ENCODE measurements at regions not wholly inside any gene's neighbourhood (a gene's known extent, or its start where the extent isn't known, plus 50 kb on each side); places are given as distances from the start of the nearest gene placed in this dataset.
A peak's percentile ranks its signal among the peaks of the same experiment; 100 is the strongest.

- no peak overlapping the region for H3K18ac ChIP-seq (ENCODE audit: low read length)
- H3K14ac ChIP-seq (ENCODE audit: low read length) = no peak overlapping the region
- H2AK5ac ChIP-seq (ENCODE audit: low read depth, low read length) = no peak overlapping the region
- no peak for DNase-seq (ENCODE audit: low spot score)
- H3K27me3 ChIP-seq (ENCODE audit: control insufficient read depth in 3 of 3, insufficient read depth in 3 of 3, low read depth in 1 of 3, low read length in 3 of 3) = no peaks in the 10 kb centered on the region
- no peak overlapping the region for H3K4ac ChIP-seq (ENCODE audit: low read length)
- no peak overlapping the region for H2BK120ac ChIP-seq (ENCODE audit: low read depth, low read length)
- H2BK5ac ChIP-seq (ENCODE audit: low read length) = no peak overlapping the region
- H2BK12ac ChIP-seq (ENCODE audit: low read length) = no peak overlapping the region
- H3K9ac ChIP-seq (ENCODE audit: low read depth, low read length, poor library complexity) = no peak overlapping the region
- H3K23ac ChIP-seq (ENCODE audit: low read depth, low read length, poor library complexity) = no peak overlapping the region
- H3K9me3 ChIP-seq (replicated peaks in 1 of 2; ENCODE audit: control insufficient read depth in 2 of 2, insufficient read depth in 1 of 2, low read depth in 1 of 2, low read length in 2 of 2) = no peaks in the 10 kb centered on the region
- H3K36me3 ChIP-seq (replicated peaks in 1 of 2; ENCODE audit: control insufficient read depth in 2 of 2, insufficient read depth in 2 of 2, low read length in 2 of 2) = no peaks in the 10 kb centered on the region
- H3K4me2 ChIP-seq (ENCODE audit: insufficient read depth, low read length, poor library complexity, severe bottlenecking) = no peak overlapping the region
- H3K4me1 ChIP-seq (ENCODE audit: control insufficient read depth in 2 of 2, insufficient read depth in 1 of 2, low read depth in 1 of 2, low read length in 2 of 2) = peaks cover 0 to 8% of the 10 kb centered on the region in 2 donors
- no peak overlapping the region for H4K8ac ChIP-seq (ENCODE audit: low read depth, low read length)
- H3K79me1 ChIP-seq (ENCODE audit: low read depth, low read length) = no peaks in the 10 kb centered on the region
- no peak overlapping the region for H4K91ac ChIP-seq (ENCODE audit: low read depth, low read length, poor library complexity)
- H2BK15ac ChIP-seq (ENCODE audit: low read length) = no peak overlapping the region
- WGBS, 2 donors (ENCODE audit: extremely low coverage in 2 of 2, insufficient read length in 2 of 2, insufficient replicate concordance in 1 of 2) = no CpG with 5 or more reads among the region's 7 CpGs
- H3K4me3 ChIP-seq (ENCODE audit: low read length in 2 of 2) = no peak overlapping the region
- H2AFZ ChIP-seq (ENCODE audit: low read length) = peak overlapping the region; percentile 16
- no peak overlapping the region for H3K27ac ChIP-seq (replicated peaks; ENCODE audit: low read length)
Measured at GRCh38 chr6:134593887-134594286, 276.0 kb upstream of the SGK1 start.

- no peak overlapping the region for H2BK15ac ChIP-seq (ENCODE audit: low read length)
- peaks cover 0 to 8% of the 10 kb centered on the region in 2 donors for H3K4me1 ChIP-seq (ENCODE audit: control insufficient read depth in 2 of 2, insufficient read depth in 1 of 2, low read depth in 1 of 2, low read length in 2 of 2)
- no peak overlapping the region for H4K91ac ChIP-seq (ENCODE audit: low read depth, low read length, poor library complexity)
- H3K4me2 ChIP-seq (ENCODE audit: insufficient read depth, low read length, poor library complexity, severe bottlenecking) = no peak overlapping the region
- H3K9ac ChIP-seq (ENCODE audit: low read depth, low read length, poor library complexity) = no peak overlapping the region
- no peak for DNase-seq (ENCODE audit: low spot score)
- H3K14ac ChIP-seq (ENCODE audit: low read length) = no peak overlapping the region
- no peaks in the 10 kb centered on the region for H3K79me1 ChIP-seq (ENCODE audit: low read depth, low read length)
- no peaks in the 10 kb centered on the region for H3K9me3 ChIP-seq (replicated peaks in 1 of 2; ENCODE audit: control insufficient read depth in 2 of 2, insufficient read depth in 1 of 2, low read depth in 1 of 2, low read length in 2 of 2)
- H2BK12ac ChIP-seq (ENCODE audit: low read length) = no peak overlapping the region
- no peak overlapping the region for H3K4me3 ChIP-seq (ENCODE audit: low read length in 2 of 2)
- no peak overlapping the region for H2BK120ac ChIP-seq (ENCODE audit: low read depth, low read length)
- H2AK5ac ChIP-seq (ENCODE audit: low read depth, low read length) = no peak overlapping the region
- no peak overlapping the region for H3K18ac ChIP-seq (ENCODE audit: low read length)
- no peak overlapping the region for H3K4ac ChIP-seq (ENCODE audit: low read length)
- no peak overlapping the region for H2BK5ac ChIP-seq (ENCODE audit: low read length)
- WGBS, 2 donors (ENCODE audit: extremely low coverage in 2 of 2, insufficient read length in 2 of 2, insufficient replicate concordance in 1 of 2) = no CpG with 5 or more reads among the region's 3 CpGs
- H3K36me3 ChIP-seq (replicated peaks in 1 of 2; ENCODE audit: control insufficient read depth in 2 of 2, insufficient read depth in 2 of 2, low read length in 2 of 2) = no peaks in the 10 kb centered on the region
- no peak overlapping the region for H3K23ac ChIP-seq (ENCODE audit: low read depth, low read length, poor library complexity)
- H4K8ac ChIP-seq (ENCODE audit: low read depth, low read length) = no peak overlapping the region
- H3K27ac ChIP-seq (replicated peaks; ENCODE audit: low read length) = no peak overlapping the region
- no peaks in the 10 kb centered on the region for H3K27me3 ChIP-seq (ENCODE audit: control insufficient read depth in 3 of 3, insufficient read depth in 3 of 3, low read depth in 1 of 3, low read length in 3 of 3)
- H2AFZ ChIP-seq (ENCODE audit: low read length) = peak overlapping the region; percentile 16
Measured at GRCh38 chr6:134593442-134593841, 275.5 kb upstream of the SGK1 start.

GRCh38 chr6:134593024-134593423, 275.1 kb upstream of the SGK1 start:
- WGBS, 2 donors (ENCODE audit: extremely low coverage in 2 of 2, insufficient read length in 2 of 2, insufficient replicate concordance in 1 of 2) = no CpG with 5 or more reads among the region's 1 CpG
- Histone ChIP-seq H3K14ac (ENCODE audit: low read length) (no peak overlapping the region), H3K23ac (ENCODE audit: low read depth, low read length, poor library complexity) (no peak overlapping the region), H2AK5ac (ENCODE audit: low read depth, low read length) (no peak overlapping the region), H3K27me3 (ENCODE audit: control insufficient read depth in 3 of 3, insufficient read depth in 3 of 3, low read depth in 1 of 3, low read length in 3 of 3) (no peaks in the 10 kb centered on the region), H3K4me1 (ENCODE audit: control insufficient read depth in 2 of 2, insufficient read depth in 1 of 2, low read depth in 1 of 2, low read length in 2 of 2) (peaks cover 0 to 8% of the 10 kb centered on the region in 2 donors), H2BK5ac (ENCODE audit: low read length) (no peak overlapping the region), H3K79me1 (ENCODE audit: low read depth, low read length) (no peaks in the 10 kb centered on the region), H2BK12ac (ENCODE audit: low read length) (no peak overlapping the region), H3K9ac (ENCODE audit: low read depth, low read length, poor library complexity) (no peak overlapping the region), H3K36me3 (replicated peaks in 1 of 2; ENCODE audit: control insufficient read depth in 2 of 2, insufficient read depth in 2 of 2, low read length in 2 of 2) (no peaks in the 10 kb centered on the region), H4K8ac (ENCODE audit: low read depth, low read length) (no peak overlapping the region), H3K4me3 (ENCODE audit: low read length in 2 of 2) (no peak overlapping the region), H2BK15ac (ENCODE audit: low read length) (no peak overlapping the region), H3K4me2 (ENCODE audit: insufficient read depth, low read length, poor library complexity, severe bottlenecking) (no peak overlapping the region), H3K18ac (ENCODE audit: low read length) (no peak overlapping the region), H3K27ac (replicated peaks; ENCODE audit: low read length) (no peak overlapping the region), H3K4ac (ENCODE audit: low read length) (no peak overlapping the region), H2AFZ (ENCODE audit: low read length) (peak overlapping the region; percentile 16), H3K9me3 (replicated peaks in 1 of 2; ENCODE audit: control insufficient read depth in 2 of 2, insufficient read depth in 1 of 2, low read depth in 1 of 2, low read length in 2 of 2) (no peaks in the 10 kb centered on the region), H2BK120ac (ENCODE audit: low read depth, low read length) (no peak overlapping the region), H4K91ac (ENCODE audit: low read depth, low read length, poor library complexity) (no peak overlapping the region)
- no peak for DNase-seq (ENCODE audit: low spot score)

GRCh38 chr6:134590449-134590848, 272.5 kb upstream of the SGK1 start:
- no peak overlapping the region for H3K27ac ChIP-seq (replicated peaks; ENCODE audit: low read length)
- H4K91ac ChIP-seq (ENCODE audit: low read depth, low read length, poor library complexity) = no peak overlapping the region
- no peak overlapping the region for H3K4me2 ChIP-seq (ENCODE audit: insufficient read depth, low read length, poor library complexity, severe bottlenecking)
- no peaks in the 10 kb centered on the region for H3K79me1 ChIP-seq (ENCODE audit: low read depth, low read length)
- no peak overlapping the region for H3K18ac ChIP-seq (ENCODE audit: low read length)
- H2BK120ac ChIP-seq (ENCODE audit: low read depth, low read length) = no peak overlapping the region
- H2BK12ac ChIP-seq (ENCODE audit: low read length) = no peak overlapping the region
- H2AK5ac ChIP-seq (ENCODE audit: low read depth, low read length) = no peak overlapping the region
- H2AFZ ChIP-seq (ENCODE audit: low read length) = no peak overlapping the region
- no peak overlapping the region for H2BK15ac ChIP-seq (ENCODE audit: low read length)
- H3K27me3 ChIP-seq (ENCODE audit: control insufficient read depth in 3 of 3, insufficient read depth in 3 of 3, low read depth in 1 of 3, low read length in 3 of 3) = no peaks in the 10 kb centered on the region
- H2BK5ac ChIP-seq (ENCODE audit: low read length) = no peak overlapping the region
- no peaks in the 10 kb centered on the region for H3K36me3 ChIP-seq (replicated peaks in 1 of 2; ENCODE audit: control insufficient read depth in 2 of 2, insufficient read depth in 2 of 2, low read length in 2 of 2)
- no peak overlapping the region for H3K4ac ChIP-seq (ENCODE audit: low read length)
- H4K8ac ChIP-seq (ENCODE audit: low read depth, low read length) = no peak overlapping the region
- no peak overlapping the region for H3K23ac ChIP-seq (ENCODE audit: low read depth, low read length, poor library complexity)
- no CpG with 5 or more reads among the region's 7 CpGs for WGBS, 2 donors (ENCODE audit: extremely low coverage in 2 of 2, insufficient read length in 2 of 2, insufficient replicate concordance in 1 of 2)
- DNase-seq (ENCODE audit: low spot score) = no peak
- H3K9ac ChIP-seq (ENCODE audit: low read depth, low read length, poor library complexity) = no peak overlapping the region
- no peak overlapping the region for H3K14ac ChIP-seq (ENCODE audit: low read length)
- no peak overlapping the region for H3K4me3 ChIP-seq (ENCODE audit: low read length in 2 of 2)
- H3K4me1 ChIP-seq (ENCODE audit: control insufficient read depth in 2 of 2, insufficient read depth in 1 of 2, low read depth in 1 of 2, low read length in 2 of 2) = peaks cover 0 to 12% of the 10 kb centered on the region in 2 donors
- no peaks in the 10 kb centered on the region for H3K9me3 ChIP-seq (replicated peaks in 1 of 2; ENCODE audit: control insufficient read depth in 2 of 2, insufficient read depth in 1 of 2, low read depth in 1 of 2, low read length in 2 of 2)

Data from neuronal stem cell (in vitro differentiated cells).